ENCODE measurements at regions not wholly inside any gene's neighbourhood (a gene's known extent, or its start where the extent isn't known, plus 50 kb on each side); places are given as distances from the start of the nearest gene placed in this dataset.

GRCh38 chr7:113486548-113486947 is 368.2 kb upstream of the SMIM30 start:
- DNase-seq (no peak), ATAC-seq (no peak)
- H3K9me3 ChIP-seq, result no peaks in the 10 kb centered on the region
- H3K36me3 ChIP-seq, result no peaks in the 10 kb centered on the region
- no peak overlapping the region for H3K4me3 ChIP-seq
- no peak for TF ChIP-seq POLR2A (IDR thresholded peaks at IDR 0.05)
- no peak for TF ChIP-seq CTCF (IDR thresholded peaks at IDR 0.05)
- H3K27me3 ChIP-seq, result no peaks in the 10 kb centered on the region
- intact Hi-C loops (cut with DNase I), result no loop called here
- 70% methylated on average over 2 of the region's 2 CpGs for WGBS (ENCODE audit: insufficient coverage, low coverage, low lambda C conversion rate, missing lambda C conversion rate)
- H3K27ac ChIP-seq, result no peak overlapping the region
- no peaks in the 10 kb centered on the region for H3K4me1 ChIP-seq

GRCh38 chr7:113483657-113484056 is 365.3 kb upstream of the SMIM30 start:
- ATAC-seq (no peak), DNase-seq (no peak)
- no peaks in the 10 kb centered on the region for H3K9me3 ChIP-seq
- H3K36me3 ChIP-seq, result no peaks in the 10 kb centered on the region
- no peak overlapping the region for H3K27ac ChIP-seq
- intact Hi-C loops (cut with DNase I), result no loop called here
- 77% methylated on average over 3 of the region's 4 CpGs for WGBS (ENCODE audit: insufficient coverage, low coverage, low lambda C conversion rate, missing lambda C conversion rate)
- H3K4me3 ChIP-seq, result no peak overlapping the region
- TF ChIP-seq POLR2A (IDR thresholded peaks at IDR 0.05), result no peak
- TF ChIP-seq CTCF (IDR thresholded peaks at IDR 0.05), result no peak
- no peaks in the 10 kb centered on the region for H3K27me3 ChIP-seq
- no peaks in the 10 kb centered on the region for H3K4me1 ChIP-seq

GRCh38 chr7:113480537-113480936 is 362.2 kb upstream of the SMIM30 start:
- H3K4me3 ChIP-seq, result no peak overlapping the region
- DNase-seq, result no peak
- intact Hi-C loops (cut with DNase I), result no loop called here
- no peaks in the 10 kb centered on the region for H3K36me3 ChIP-seq
- no peaks in the 10 kb centered on the region for H3K27me3 ChIP-seq
- no peaks in the 10 kb centered on the region for H3K4me1 ChIP-seq
- WGBS (ENCODE audit: insufficient coverage, low coverage, low lambda C conversion rate, missing lambda C conversion rate), result 55% methylated on average over 3 of the region's 3 CpGs
- TF ChIP-seq CTCF (IDR thresholded peaks at IDR 0.05) (no peak), POLR2A (IDR thresholded peaks at IDR 0.05) (no peak)
- no peak overlapping the region for H3K27ac ChIP-seq
- no peaks in the 10 kb centered on the region for H3K9me3 ChIP-seq
- no peak for ATAC-seq

GRCh38 chr7:113464096-113464855 is 345.9 kb upstream of the SMIM30 start:
- no peak overlapping the region for H3K4me3 ChIP-seq
- ATAC-seq, result peak; percentile 80 to 85 (median 83)
- WGBS (ENCODE audit: insufficient coverage, low coverage, low lambda C conversion rate, missing lambda C conversion rate), result 12% methylated on average over 3 of the region's 3 CpGs
- H3K36me3 ChIP-seq, result no peaks in the 10 kb centered on the region
- DNase-seq, result peak; percentile 37 to 78 (median 70)
- intact Hi-C loops (cut with DNase I), result no loop called here
- TF ChIP-seq CTCF (IDR thresholded peaks at IDR 0.05) (no peak), POLR2A (IDR thresholded peaks at IDR 0.05) (no peak)
- peaks cover 0 to 30% (median 0%) of the 10 kb centered on the region in 4 donors for H3K4me1 ChIP-seq
- H3K9me3 ChIP-seq, result no peaks in the 10 kb centered on the region
- no peaks in the 10 kb centered on the region for H3K27me3 ChIP-seq
- H3K27ac ChIP-seq, result peak overlapping the region in 2 of 3 donors; percentile 8 to 75
